ENCODE measurements at regions not wholly inside any gene's neighbourhood (a gene's known extent, or its start where the extent isn't known, plus 50 kb on each side); places are given as distances from the start of the nearest gene placed in this dataset.
A peak's percentile ranks its signal among the peaks of the same experiment; 100 is the strongest.

DNA sequence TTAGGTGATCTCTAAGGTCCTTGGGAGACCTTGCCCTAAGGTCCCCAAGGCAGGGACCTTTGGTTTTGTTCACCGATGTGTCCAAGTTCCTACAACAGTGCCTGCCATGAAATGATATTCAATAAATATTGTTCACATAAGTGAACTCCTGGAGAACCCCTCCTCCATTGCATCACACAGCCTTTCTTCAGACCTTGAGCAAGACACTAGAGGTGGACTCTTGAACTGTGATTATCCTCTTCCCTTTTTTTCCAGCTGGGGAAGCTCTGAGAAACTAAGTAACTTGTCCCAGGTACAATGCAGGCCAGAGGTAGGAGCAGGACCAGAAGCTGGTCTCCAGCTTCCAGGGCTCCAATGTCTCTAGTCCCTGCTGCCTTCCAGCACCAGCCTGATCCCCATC lies 76.6 kb upstream of the LMO1 start:
- no peak for DNase-seq

GRCh38 chr11:8339592-8340022 lies 75.9 kb upstream of the LMO1 start:
- DNase-seq = no peak

GRCh38 chr11:8338138-8338537 lies 74.5 kb upstream of the LMO1 start:
- DNase-seq = peak; percentile 49

- no peak for DNase-seq
These were observed 73.6 kb upstream of the LMO1 start for GRCh38 chr11:8337130-8337795.

DNA sequence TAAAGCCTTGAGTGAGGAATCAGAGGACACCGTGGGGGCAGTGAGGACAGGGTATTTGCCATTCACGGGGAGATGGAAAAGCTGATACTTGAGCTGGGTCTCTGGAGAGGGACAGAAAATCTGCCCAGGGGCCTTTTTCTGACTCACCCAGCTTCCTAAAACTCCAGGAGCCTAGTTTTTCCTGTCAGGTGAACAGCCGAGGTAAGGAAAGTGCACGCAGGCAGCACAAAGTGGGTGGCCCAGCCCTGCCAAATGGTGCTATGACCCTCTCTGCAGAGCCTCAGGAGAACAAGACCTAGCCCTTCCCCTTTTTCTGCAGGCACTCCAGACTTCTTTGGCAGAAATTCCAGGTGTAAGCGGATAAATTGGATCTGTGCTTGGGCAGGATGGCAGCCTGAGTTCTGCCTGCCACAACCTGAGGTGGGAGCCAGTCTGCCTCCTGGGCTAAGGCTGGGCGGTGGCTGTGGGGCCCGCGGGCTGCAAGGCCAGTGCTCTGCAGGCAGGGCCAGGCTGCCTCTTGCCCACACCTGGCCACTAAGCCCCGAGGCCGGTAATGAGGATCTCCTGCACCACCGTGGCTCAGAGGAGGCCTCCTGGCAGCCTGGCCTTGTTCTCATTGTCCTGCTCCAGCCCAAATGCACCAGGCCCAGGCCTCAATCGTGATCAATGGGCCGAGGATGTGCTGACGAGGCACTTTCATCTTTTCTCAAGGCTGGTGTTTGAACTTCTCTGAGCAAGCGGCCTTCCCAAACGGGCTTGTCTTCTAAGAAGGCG lies 72.9 kb upstream of the LMO1 start:
- DNase-seq = no peak

GRCh38 chr11:8335683-8336082 lies 72.0 kb upstream of the LMO1 start:
- DNase-seq = peak; percentile 38

DNA sequence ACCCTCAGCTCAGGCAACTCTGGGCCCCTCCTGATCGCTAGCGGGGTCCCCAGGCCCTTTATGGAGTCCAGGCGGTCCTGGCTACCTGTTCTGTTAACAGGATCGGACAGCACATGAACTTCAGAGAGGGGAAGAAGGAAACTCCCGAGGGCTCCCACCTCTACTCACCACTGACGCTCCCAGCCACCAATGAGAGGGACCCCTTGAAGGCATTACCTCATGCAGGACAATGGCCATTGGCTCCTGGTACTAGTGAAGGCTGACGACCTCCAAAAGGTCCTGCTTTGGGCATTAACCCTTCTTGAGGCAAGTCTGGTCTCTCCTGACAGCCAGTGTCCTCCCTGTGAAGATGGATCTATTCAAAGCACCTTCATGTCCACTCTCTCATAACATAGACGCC lies 71.5 kb upstream of the LMO1 start:
- DNase-seq = no peak

DNA sequence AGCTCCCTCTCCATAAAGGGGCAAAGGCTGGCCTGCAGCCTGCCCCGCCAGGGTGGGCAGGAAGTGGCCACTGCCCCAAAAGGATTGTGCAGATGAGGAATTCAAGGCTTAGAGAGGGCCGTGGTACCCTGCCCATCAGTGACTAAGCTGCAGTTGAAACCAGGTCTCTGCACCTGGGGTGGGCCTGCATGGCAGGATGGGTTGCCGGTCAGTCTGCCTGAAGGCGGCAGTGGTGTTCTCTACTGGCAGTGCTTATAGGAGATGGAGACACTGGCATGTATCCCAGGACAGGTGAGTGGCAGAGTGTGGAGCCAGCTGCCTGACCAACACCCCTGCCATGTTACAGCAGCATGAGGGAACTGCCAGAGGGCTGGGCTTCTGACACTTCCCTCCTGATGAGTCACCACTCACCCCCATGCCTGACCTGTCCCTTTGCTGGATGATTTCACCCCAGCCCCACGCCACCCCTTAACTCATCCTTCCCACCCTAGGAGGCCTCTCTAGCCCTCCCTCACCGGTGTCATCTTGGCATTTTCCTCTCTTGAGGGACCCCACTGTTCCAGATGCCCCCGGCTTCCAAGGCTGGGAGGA lies 70.2 kb upstream of the LMO1 start:
- DNase-seq = peak; percentile 75

DNA sequence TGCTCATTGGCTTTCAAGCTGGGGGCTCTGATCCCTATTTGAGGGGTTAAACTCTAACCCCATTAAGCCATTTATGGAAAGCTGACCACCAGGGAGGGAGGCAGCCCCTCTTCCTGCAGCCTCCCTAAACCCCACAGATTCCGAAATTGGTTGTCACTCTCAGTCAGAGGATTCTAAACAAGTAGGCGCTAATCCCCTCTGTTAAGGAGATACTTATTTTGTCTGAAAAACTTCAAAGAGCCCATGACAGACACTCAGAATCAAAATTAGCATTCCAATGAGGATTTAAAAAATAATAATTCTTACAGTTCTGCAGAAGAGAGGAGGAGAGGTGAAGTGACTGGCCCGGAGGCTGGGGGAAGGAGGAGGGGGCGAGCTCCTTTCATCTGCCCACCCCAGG lies 69.7 kb upstream of the LMO1 start:
- no peak for DNase-seq

GRCh38 chr11:8332891-8333290 lies 69.2 kb upstream of the LMO1 start:
- DNase-seq = no peak

DNA sequence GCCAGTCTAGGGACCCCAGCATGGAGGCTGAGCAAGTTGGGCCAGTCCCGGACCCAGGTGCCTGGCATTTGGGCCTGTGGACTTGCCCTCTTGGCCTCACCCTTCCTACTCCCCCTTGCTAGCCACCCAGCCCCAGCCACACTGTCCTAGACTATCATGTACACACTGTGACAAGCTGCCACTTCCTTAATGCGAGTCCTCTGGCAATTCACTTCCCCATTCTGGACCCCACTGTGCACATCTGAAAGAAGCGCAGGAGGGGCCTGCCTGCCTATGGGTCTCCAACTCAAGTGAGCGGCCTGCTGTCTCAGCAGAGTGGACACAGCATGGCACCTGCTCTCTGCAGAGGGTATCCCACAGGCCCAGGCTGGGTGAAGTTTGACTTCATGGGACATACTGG lies 68.5 kb upstream of the LMO1 start:
- no peak for DNase-seq

DNA sequence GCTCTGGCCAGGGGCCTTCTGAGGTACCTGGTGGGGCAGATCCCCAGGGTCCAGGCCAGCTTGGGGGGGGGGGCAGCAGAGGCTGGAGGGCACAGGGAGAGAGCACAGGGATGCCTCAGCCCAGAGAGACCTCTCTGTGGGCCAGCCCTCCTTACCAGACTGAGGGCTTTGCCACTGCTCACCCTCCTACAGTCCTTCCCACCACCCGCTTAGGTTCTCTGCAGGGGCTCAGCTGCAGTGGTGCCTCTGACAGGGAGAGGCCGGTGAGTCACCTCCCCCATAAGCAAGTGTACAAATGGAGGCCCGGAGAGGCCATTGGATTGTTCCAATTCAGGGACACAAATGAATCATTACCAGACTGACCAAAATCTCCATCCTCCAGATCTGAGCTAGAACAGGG lies 68.1 kb upstream of the LMO1 start:
- DNase-seq = peak; percentile 58

GRCh38 chr11:8330896-8331295 lies 67.2 kb upstream of the LMO1 start:
- DNase-seq = no peak

- peak; percentile 30 for DNase-seq
These were observed 66.7 kb upstream of the LMO1 start for GRCh38 chr11:8330404-8330803.

GRCh38 chr11:8329847-8330361 lies 66.2 kb upstream of the LMO1 start:
- DNase-seq = no peak

GRCh38 chr11:8329336-8329735 lies 65.7 kb upstream of the LMO1 start:
- DNase-seq = no peak

DNA sequence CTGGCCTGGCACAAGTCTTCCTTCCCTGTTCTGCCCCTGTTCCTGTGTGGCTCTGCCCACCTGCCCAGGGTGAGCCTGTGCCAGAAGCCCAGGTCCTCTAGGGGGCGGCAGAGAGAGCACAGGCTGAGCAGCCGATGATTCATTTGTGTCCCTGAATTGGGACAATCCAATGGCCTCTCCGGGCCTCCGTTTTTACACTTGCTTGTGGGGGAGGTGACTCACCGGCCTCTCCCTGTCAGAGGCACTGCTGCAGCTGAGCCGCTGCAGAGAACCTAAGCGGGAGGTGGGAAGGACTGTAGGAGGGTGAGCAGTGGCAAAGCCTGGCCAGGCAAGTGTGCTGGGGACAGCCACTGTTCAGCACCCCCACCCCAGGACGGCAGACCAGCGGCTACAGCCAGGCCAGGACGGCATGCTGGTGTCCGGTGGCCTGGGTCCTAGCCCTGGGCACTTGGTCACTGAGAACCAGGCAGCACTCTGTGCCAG lies 65.2 kb upstream of the LMO1 start:
- peak; percentile 96 for DNase-seq

DNA sequence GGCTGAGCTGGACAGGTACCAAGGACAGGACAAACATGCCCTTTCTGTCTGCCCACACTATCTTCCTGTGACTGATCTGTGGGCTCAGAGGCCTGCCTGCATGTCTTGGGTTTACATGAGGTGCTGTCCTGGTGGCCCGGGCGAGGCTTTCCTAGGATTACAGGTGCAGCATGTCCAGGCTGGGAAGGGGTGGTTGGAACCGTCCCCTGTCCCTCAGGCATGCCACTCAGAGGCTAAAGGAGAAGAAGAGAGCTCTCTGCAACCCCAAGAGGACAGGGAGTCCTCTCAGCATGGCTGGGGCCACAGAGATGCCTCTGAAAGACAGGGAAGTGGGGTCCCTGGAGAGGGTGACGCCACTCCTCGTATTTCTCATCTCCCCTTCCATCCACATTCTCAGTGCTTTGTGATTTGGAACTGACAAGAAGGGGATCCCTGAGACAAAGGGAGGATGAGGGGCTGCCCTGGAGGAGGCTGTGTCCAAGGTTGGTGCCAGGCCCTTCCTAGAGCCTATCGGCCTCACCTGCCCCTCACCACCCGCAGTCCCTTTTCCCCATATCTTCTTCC lies 64.6 kb upstream of the LMO1 start:
- DNase-seq = no peak

DNA sequence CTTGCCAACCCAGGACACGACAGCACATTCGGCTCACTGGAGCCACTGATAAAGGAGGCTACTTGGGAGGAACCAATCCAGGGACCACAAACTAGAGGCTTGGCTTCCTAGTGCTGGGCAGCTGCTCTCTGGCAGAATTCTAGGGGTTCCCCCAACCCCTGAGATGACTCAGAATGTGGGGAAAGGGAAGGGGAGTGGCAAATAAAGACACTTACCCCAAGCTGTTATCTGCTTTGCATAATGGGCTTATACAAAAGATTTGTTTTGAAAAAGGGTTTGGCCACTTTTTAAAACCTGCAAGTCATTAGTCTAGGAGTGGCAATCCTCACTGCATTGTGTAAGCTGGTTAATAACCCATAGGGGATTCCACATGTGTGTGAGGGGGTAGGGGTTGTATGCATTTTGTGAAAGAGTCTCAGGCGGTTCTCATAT lies 64.1 kb upstream of the LMO1 start:
- DNase-seq = no peak

DNA sequence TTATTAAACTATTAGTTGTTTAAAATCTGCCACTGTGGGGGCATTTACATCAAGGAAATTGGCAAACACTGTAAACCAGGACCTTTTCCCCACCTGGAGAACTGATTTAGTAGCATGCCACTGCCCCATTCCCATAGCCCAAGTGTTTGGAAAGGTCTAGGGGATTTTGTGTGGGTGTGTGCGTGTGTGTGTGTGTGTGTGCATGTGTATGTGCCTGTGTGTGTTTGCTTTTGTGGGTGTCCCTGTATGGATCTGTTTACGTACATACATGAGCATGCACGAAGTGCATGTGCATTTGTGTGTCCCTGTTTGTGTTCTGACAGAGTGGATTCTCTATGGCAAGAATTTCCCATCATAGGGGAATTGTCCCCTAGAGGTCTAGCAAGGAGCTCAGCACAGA lies 62.7 kb upstream of the LMO1 start:
- DNase-seq = no peak

DNA sequence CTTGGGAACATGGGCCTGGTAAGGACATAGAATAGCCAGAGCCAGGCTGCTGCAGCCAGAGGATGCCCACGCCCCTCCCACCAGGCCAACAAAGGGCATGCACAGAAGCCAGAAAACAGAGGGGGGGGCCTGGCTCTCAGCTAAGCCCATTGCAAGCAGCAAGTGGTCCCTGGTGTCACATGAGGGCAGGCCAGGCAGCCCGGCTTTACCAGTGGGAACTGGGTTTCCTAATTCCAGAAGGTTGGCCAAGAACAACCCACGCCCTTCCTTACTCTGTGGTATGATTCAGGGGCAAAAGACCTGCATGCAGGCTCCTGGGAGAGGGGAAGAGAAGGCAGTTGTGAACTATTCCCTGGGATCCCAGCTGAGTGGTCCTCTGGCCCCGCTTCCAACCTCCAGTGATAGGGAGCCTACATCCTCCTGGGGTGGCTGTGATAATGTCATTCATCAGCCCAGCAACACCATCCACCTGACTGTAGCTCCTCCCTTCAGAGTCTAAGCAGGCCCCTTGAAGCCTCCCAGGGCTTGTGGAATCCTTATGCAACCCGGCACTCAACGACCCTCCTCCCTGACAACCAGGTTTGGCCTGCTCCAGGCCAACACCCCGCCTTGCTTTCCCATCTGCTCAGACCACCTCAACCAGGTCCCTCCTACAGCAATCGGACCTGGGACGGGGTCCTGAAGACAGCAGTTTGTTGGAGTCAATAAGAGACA lies 62.1 kb upstream of the LMO1 start:
- no peak for DNase-seq

- DNase-seq = no peak
These were observed 59.7 kb upstream of the LMO1 start for GRCh38 chr11:8323161-8323935.
